ENCODE measurements at regions not wholly inside any gene's neighbourhood (a gene's known extent, or its start where the extent isn't known, plus 50 kb on each side); places are given as distances from the start of the nearest gene placed in this dataset.

DNA sequence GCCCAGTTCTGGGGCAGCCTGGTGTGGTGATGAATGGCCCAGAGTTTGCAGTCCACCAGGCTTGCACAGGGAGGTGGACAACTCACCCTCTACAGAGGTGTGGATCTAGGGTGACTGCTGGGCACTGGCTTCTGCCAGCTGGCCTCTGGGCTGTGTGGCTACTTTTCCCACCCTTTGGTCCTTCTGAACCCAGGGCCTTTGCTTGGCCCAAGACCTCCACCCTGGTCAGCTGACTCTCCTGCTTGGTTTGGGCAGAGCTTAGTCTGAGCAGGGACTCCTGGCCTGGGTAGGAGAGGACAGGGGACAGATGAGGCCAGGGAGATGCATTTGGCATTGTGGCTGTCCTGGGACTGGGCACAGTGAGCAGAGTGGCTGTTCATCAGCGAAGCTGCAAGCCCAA is 83.0 kb upstream of the SHANK2 start:
- DNase-seq (ENCODE audit: extremely low read depth, low read depth), result no peak

GRCh38 chr11:71334191-71334590 is 81.8 kb upstream of the SHANK2 start:
- no peak for DNase-seq (ENCODE audit: extremely low read depth, low read depth)
- TF ChIP-seq, protein P1, sequence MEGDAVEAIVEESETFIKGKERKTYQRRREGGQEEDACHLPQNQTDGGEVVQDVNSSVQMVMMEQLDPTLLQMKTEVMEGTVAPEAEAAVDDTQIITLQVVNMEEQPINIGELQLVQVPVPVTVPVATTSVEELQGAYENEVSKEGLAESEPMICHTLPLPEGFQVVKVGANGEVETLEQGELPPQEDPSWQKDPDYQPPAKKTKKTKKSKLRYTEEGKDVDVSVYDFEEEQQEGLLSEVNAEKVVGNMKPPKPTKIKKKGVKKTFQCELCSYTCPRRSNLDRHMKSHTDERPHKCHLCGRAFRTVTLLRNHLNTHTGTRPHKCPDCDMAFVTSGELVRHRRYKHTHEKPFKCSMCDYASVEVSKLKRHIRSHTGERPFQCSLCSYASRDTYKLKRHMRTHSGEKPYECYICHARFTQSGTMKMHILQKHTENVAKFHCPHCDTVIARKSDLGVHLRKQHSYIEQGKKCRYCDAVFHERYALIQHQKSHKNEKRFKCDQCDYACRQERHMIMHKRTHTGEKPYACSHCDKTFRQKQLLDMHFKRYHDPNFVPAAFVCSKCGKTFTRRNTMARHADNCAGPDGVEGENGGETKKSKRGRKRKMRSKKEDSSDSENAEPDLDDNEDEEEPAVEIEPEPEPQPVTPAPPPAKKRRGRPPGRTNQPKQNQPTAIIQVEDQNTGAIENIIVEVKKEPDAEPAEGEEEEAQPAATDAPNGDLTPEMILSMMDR (IDR thresholded peaks at IDR 0.05; ENCODE audit: low read depth, low read length, missing control alignments), result no peak
- H3K4me3 ChIP-seq (replicated peaks; ENCODE audit: low read depth, low read length), result no peak overlapping the region

More for the DNA sequence above, 83.0 kb upstream of the SHANK2 start:
- TF ChIP-seq, protein P1 (IDR thresholded peaks at IDR 0.05; ENCODE audit: low read depth, low read length, missing control alignments), result no peak
- H3K4me3 ChIP-seq (replicated peaks; ENCODE audit: low read depth, low read length), result no peak overlapping the region

DNA sequence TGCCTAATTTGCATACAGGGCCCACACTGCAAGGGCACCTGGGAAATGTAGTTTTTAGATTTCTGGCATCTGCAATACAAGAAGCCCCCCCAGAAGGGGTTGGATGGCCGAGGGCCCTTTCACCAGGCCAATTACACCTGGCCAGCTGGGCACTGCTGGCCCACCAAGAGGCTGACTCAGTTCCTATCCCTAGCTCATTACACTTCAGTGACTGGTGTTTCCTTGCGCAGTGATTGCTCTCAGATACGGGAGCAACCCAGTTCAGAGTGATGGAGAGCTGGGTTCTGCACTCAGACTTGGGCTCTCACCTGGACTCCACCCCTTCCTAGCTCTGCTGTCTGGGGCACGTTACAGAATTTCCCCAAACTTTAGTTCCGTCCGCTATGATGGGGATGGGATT is 81.1 kb upstream of the SHANK2 start:
- no peak for DNase-seq (ENCODE audit: extremely low read depth, low read depth)
- no peak overlapping the region for H3K4me3 ChIP-seq (replicated peaks; ENCODE audit: low read depth, low read length)
- TF ChIP-seq, protein P1 (IDR thresholded peaks at IDR 0.05; ENCODE audit: low read depth, low read length, missing control alignments), result no peak

DNA sequence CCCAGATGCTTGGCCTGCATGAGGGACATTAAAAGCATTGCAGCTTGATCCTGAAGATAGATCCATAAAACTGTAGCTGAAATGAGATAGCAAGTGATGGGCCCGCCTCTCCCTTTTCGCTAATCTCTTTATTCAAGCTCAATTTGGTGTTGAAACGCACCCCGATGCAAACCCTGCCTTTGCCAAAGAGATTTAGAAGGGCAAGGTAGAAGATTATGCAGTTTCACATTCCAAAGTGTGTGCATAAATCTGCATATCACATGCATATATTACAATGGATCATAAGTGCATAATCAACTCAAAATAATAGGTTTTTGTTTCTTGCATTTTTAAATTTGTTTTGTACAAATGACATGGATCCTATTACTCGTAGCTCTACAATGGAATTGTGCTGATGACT is 80.1 kb upstream of the SHANK2 start:
- no peak overlapping the region for H3K4me3 ChIP-seq (replicated peaks; ENCODE audit: low read depth, low read length)
- TF ChIP-seq, protein P1 (IDR thresholded peaks at IDR 0.05; ENCODE audit: low read depth, low read length, missing control alignments), result no peak
- no peak for DNase-seq (ENCODE audit: extremely low read depth, low read depth)

DNA sequence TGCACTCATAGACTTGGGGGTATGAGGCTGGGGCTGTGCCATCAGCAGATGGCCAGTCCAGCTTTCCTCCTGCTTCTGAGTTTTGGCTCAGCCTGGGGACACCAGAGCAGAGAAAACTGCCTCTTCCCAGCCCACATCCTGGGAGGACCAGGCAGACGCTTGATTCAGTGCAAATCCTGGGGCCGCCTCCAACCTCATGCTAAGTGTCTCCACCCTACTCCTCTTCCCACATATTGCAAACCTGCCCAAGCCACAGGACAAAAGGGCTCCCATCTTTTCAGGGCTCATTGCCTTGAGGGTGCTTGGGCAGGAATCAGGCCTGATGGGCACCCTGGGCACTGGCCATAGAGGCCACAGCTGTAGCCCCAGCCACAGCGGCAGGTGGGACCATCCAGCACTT is 79.7 kb upstream of the SHANK2 start:
- no peak overlapping the region for H3K4me3 ChIP-seq (replicated peaks; ENCODE audit: low read depth, low read length)
- TF ChIP-seq, protein P1 (IDR thresholded peaks at IDR 0.05; ENCODE audit: low read depth, low read length, missing control alignments), result no peak
- no peak for DNase-seq (ENCODE audit: extremely low read depth, low read depth)

GRCh38 chr11:71331631-71332030 is 79.3 kb upstream of the SHANK2 start:
- TF ChIP-seq, protein P1 (IDR thresholded peaks at IDR 0.05; ENCODE audit: low read depth, low read length, missing control alignments), result no peak
- H3K4me3 ChIP-seq (replicated peaks; ENCODE audit: low read depth, low read length), result no peak overlapping the region
- no peak for DNase-seq (ENCODE audit: extremely low read depth, low read depth)

DNA sequence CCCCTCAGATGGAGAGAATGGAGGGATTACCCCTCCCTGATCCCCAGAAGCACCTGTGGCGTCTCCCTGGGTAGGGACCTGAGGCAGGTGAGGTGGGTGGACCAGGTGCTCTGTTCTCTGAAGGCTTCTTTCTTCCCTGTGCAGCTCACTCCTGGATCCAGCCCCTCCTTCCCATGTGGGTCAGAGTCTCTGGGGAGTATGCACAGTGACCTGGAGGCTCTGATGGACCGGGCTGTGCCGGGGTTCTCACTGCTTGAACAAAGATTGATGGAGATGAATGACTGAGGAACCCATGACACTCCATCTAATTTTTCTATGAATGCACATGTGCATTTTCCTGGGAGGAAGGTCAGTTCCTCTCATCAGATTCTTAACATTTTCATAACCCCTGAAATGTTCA is 78.6 kb upstream of the SHANK2 start:
- TF ChIP-seq, protein P1 (IDR thresholded peaks at IDR 0.05; ENCODE audit: low read depth, low read length, missing control alignments), result no peak
- no peak overlapping the region for H3K4me3 ChIP-seq (replicated peaks; ENCODE audit: low read depth, low read length)
- DNase-seq (ENCODE audit: extremely low read depth, low read depth), result no peak
